ENCODE measurements at regions not wholly inside any gene's neighbourhood (a gene's known extent, or its start where the extent isn't known, plus 50 kb on each side); places are given as distances from the start of the nearest gene placed in this dataset.

GRCh38 chr9:106700676-106701075, 162.3 kb upstream of the ZNF462 start:
- H3K36me3 ChIP-seq (ENCODE audit: insufficient read depth) = no peaks in the 10 kb centered on the region
- no peak overlapping the region for H3K4me2 ChIP-seq
- no peaks in the 10 kb centered on the region for H3K27me3 ChIP-seq (ENCODE audit: insufficient read depth, low read depth)
- no peak overlapping the region for H3K27ac ChIP-seq
- no peaks in the 10 kb centered on the region for H3K4me1 ChIP-seq (ENCODE audit: low read depth, poor library complexity, severe bottlenecking)
- no peak overlapping the region for H3K4me3 ChIP-seq (IDR thresholded peaks at IDR 0.05; ENCODE audit: insufficient read depth, low read depth, low read length)
- no peak overlapping the region for H3K9ac ChIP-seq
- H3K79me2 ChIP-seq (ENCODE audit: insufficient read depth, low read depth) = no peaks in the 10 kb centered on the region
- no peak for TF ChIP-seq CTCF (conservative IDR thresholded peaks at IDR 0.05; ENCODE audit: low read depth, low read length)
- no peaks in the 10 kb centered on the region for H4K20me1 ChIP-seq (ENCODE audit: insufficient read depth)
- H2AFZ ChIP-seq (ENCODE audit: low read depth) = no peak overlapping the region

- no peaks in the 10 kb centered on the region for H3K27me3 ChIP-seq (ENCODE audit: insufficient read depth, low read depth)
- H3K79me2 ChIP-seq (ENCODE audit: insufficient read depth, low read depth) = no peaks in the 10 kb centered on the region
- H3K27ac ChIP-seq = no peak overlapping the region
- TF ChIP-seq CTCF (conservative IDR thresholded peaks at IDR 0.05; ENCODE audit: low read depth, low read length) = no peak
- no peak overlapping the region for H3K4me3 ChIP-seq (IDR thresholded peaks at IDR 0.05; ENCODE audit: insufficient read depth, low read depth, low read length)
- H2AFZ ChIP-seq (ENCODE audit: low read depth) = no peak overlapping the region
- H3K9ac ChIP-seq = no peak overlapping the region
- no peaks in the 10 kb centered on the region for H4K20me1 ChIP-seq (ENCODE audit: insufficient read depth)
- H3K36me3 ChIP-seq (ENCODE audit: insufficient read depth) = no peaks in the 10 kb centered on the region
- no peak overlapping the region for H3K4me2 ChIP-seq
- no peaks in the 10 kb centered on the region for H3K4me1 ChIP-seq (ENCODE audit: low read depth, poor library complexity, severe bottlenecking)
Observed at GRCh38 chr9:106701611-106702010, 161.4 kb upstream of the ZNF462 start.

GRCh38 chr9:106704056-106704615, 158.8 kb upstream of the ZNF462 start:
- Histone ChIP-seq H4K20me1 (ENCODE audit: insufficient read depth) (no peaks in the 10 kb centered on the region), H3K4me3 (IDR thresholded peaks at IDR 0.05; ENCODE audit: insufficient read depth, low read depth, low read length) (no peak overlapping the region), H3K27me3 (ENCODE audit: insufficient read depth, low read depth) (no peaks in the 10 kb centered on the region), H3K79me2 (ENCODE audit: insufficient read depth, low read depth) (no peaks in the 10 kb centered on the region), H3K27ac (no peak overlapping the region), H3K9ac (no peak overlapping the region), H3K4me1 (ENCODE audit: low read depth, poor library complexity, severe bottlenecking) (no peaks in the 10 kb centered on the region), H3K36me3 (ENCODE audit: insufficient read depth) (no peaks in the 10 kb centered on the region), H2AFZ (ENCODE audit: low read depth) (no peak overlapping the region), H3K4me2 (no peak overlapping the region)
- no peak for TF ChIP-seq CTCF (conservative IDR thresholded peaks at IDR 0.05; ENCODE audit: low read depth, low read length)

GRCh38 chr9:106707291-106707690, 155.7 kb upstream of the ZNF462 start:
- Histone ChIP-seq H3K4me1 (ENCODE audit: low read depth, poor library complexity, severe bottlenecking) (no peaks in the 10 kb centered on the region), H3K79me2 (ENCODE audit: insufficient read depth, low read depth) (no peaks in the 10 kb centered on the region), H3K4me3 (IDR thresholded peaks at IDR 0.05; ENCODE audit: insufficient read depth, low read depth, low read length) (no peak overlapping the region), H3K9ac (no peak overlapping the region), H3K4me2 (no peak overlapping the region), H3K36me3 (ENCODE audit: insufficient read depth) (no peaks in the 10 kb centered on the region), H2AFZ (ENCODE audit: low read depth) (no peak overlapping the region), H3K27ac (no peak overlapping the region), H3K27me3 (ENCODE audit: insufficient read depth, low read depth) (no peaks in the 10 kb centered on the region), H4K20me1 (ENCODE audit: insufficient read depth) (no peaks in the 10 kb centered on the region)
- TF ChIP-seq CTCF (conservative IDR thresholded peaks at IDR 0.05; ENCODE audit: low read depth, low read length) = no peak

Measured in KMS-11 (cell line).